Gastroesophageal sphincter (tissue), 3 donors: ENCODE measurements at regions not wholly inside any gene's neighbourhood (a gene's known extent, or its start where the extent isn't known, plus 50 kb on each side); places are given as distances from the start of the nearest gene placed in this dataset.

Experiments
- CTCF ChIP-seq, 4 experiments: fragments of 200-600 bp in 2 of 4; fragments of 450-650 bp in 2 of 4; sonication (generic) in 1 of 4; IDR thresholded peaks; one replicate each; pipeline ENCODE4 v1.5.1; 2017 to 2019; ENCODE audit warnings: antibody characterized with exemption in 4 of 4, mild to moderate bottlenecking in 2 of 4, moderate library complexity in 2 of 4
- EP300 ChIP-seq: sonication (generic); formaldehyde crosslinking; IDR thresholded peaks from one replicate; pipeline ENCODE4 v1.6.1; 2017; ENCODE audit warnings: antibody characterized with exemption, mild to moderate bottlenecking
- POLR2A ChIP-seq, 2 donors: fragments of 450-650 bp; IDR thresholded peaks; one replicate each; pipeline ENCODE4 v1.6.1; 2017; ENCODE audit warnings: antibody characterized with exemption in 2 of 2, mild to moderate bottlenecking in 2 of 2, moderate library complexity in 1 of 2

- TF ChIP-seq POLR2A (IDR thresholded peaks at IDR 0.05) (no peak), CTCF (IDR thresholded peaks at IDR 0.05) (no peak), EP300 (no peak)
These were observed 346.9 kb downstream of the FOXL1 start for GRCh38 chr16:86925067-86925791.
